Stimulated activated CD8-positive, alpha-beta memory T cell treated with anti-CD3 and anti-CD28 coated beads, Interleukin-7, amount 100 ng/mL, for 48 hours (primary cell): ENCODE measurements at regions not wholly inside any gene's neighbourhood (a gene's known extent, or its start where the extent isn't known, plus 50 kb on each side); places are given as distances from the start of the nearest gene placed in this dataset.
"Not testable (repeated sequence)": the region's sequence is repeated elsewhere in the genome, so short reads cannot be mapped to it uniquely, and the experiment has no call there.

ENCODE experiments used
- DNase-seq, 2 donors: peaks; one replicate each; pipeline ENCODE4 v3.0.0-alpha.2; 2020; ENCODE audit warnings: low read depth in 1 of 2; ENCODE audit errors: extremely low read depth in 1 of 2

- DNase-seq = no peak
Measured at GRCh38 chr12:11978726-11979384, 91.9 kb upstream of the BCL2L14 start.

GRCh38 chr12:11980115-11980514 lies 90.6 kb upstream of the BCL2L14 start:
- no peak for DNase-seq

- DNase-seq = peak; percentile 14 to 32
Measured at GRCh38 chr12:11981121-11981733, 89.5 kb upstream of the BCL2L14 start.

- no peak for DNase-seq
Measured at GRCh38 chr12:11984417-11984816, 86.3 kb upstream of the BCL2L14 start.

- DNase-seq = no peak
Measured at GRCh38 chr12:11986165-11986564, 84.6 kb upstream of the BCL2L14 start.

GRCh38 chr12:11987901-11988300 lies 82.8 kb upstream of the BCL2L14 start:
- no peak for DNase-seq

- no peak for DNase-seq
Measured at GRCh38 chr12:11991604-11992003, 79.1 kb upstream of the BCL2L14 start.

GRCh38 chr12:11992515-11992914 lies 78.2 kb upstream of the BCL2L14 start:
- no peak for DNase-seq

- not testable (repeated sequence) for DNase-seq
Measured at GRCh38 chr12:11998307-11998943, 72.3 kb upstream of the BCL2L14 start.

- DNase-seq = no peak
Measured at GRCh38 chr12:11998944-11999315, 71.8 kb upstream of the BCL2L14 start.

- DNase-seq = no peak
Measured at GRCh38 chr12:12003609-12004008, 67.1 kb upstream of the BCL2L14 start.

GRCh38 chr12:12004524-12004923 lies 66.2 kb upstream of the BCL2L14 start:
- no peak for DNase-seq

GRCh38 chr12:12007001-12007712 lies 63.6 kb upstream of the BCL2L14 start:
- peak; percentile 73 to 89 for DNase-seq

GRCh38 chr12:12007713-12008231 lies 63.0 kb upstream of the BCL2L14 start:
- no peak for DNase-seq

GRCh38 chr12:12008232-12008850 lies 62.4 kb upstream of the BCL2L14 start:
- peak in 1 of 2 donors; percentile 49 for DNase-seq

GRCh38 chr12:12008931-12009611 lies 61.7 kb upstream of the BCL2L14 start:
- peak in 1 of 2 donors; percentile 40 for DNase-seq

- not testable (repeated sequence) for DNase-seq
Measured at GRCh38 chr12:12009749-12010276, 60.9 kb upstream of the BCL2L14 start.

- DNase-seq = peak; percentile 51 to 77
Measured at GRCh38 chr12:12010277-12011039, 60.3 kb upstream of the BCL2L14 start.

- DNase-seq = no peak
Measured at GRCh38 chr12:12011880-12012260, 58.9 kb upstream of the BCL2L14 start.
